Neural cell (in vitro differentiated cells): ENCODE measurements at regions not wholly inside any gene's neighbourhood (a gene's known extent, or its start where the extent isn't known, plus 50 kb on each side); places are given as distances from the start of the nearest gene placed in this dataset.

Experiments used
- EP300 ChIP-seq: fragments of 450-650 bp; conservative IDR thresholded peaks from 2 replicates; pipeline ENCODE4 v1.6.1; 2014; ENCODE audit warnings: antibody characterized with exemption, mild to moderate bottlenecking, moderate library complexity; ENCODE audit not compliant: poor library complexity, severe bottlenecking
- EZH2 ChIP-seq: fragments of 200-600, 300-800 bp; shearing (Covaris generic), sonication (generic); IDR thresholded peaks from 2 replicates; pipeline ENCODE4 v1.6.1; 2014; ENCODE audit warnings: antibody characterized with exemption, low read length, borderline replicate concordance, mild to moderate bottlenecking; ENCODE audit not compliant: insufficient read depth, poor library complexity, severe bottlenecking
- MXI1 ChIP-seq: fragments of 450-650 bp; conservative IDR thresholded peaks from 2 replicates; pipeline ENCODE4 v1.6.1; 2014; ENCODE audit warnings: antibody characterized with exemption, mild to moderate bottlenecking; ENCODE audit not compliant: poor library complexity, severe bottlenecking
- POLR2AphosphoS5 ChIP-seq: IDR thresholded peaks from 2 replicates; pipeline ENCODE4 v1.6.1; 2012
- RAD21 ChIP-seq: fragments of 450-650 bp; conservative IDR thresholded peaks from 2 replicates; pipeline ENCODE4 v1.6.1; 2014; ENCODE audit warnings: antibody characterized with exemption, mild to moderate bottlenecking, moderate library complexity
- REST ChIP-seq: IDR thresholded peaks from 2 replicates; pipeline ENCODE4 v1.6.1; 2012; ENCODE audit warnings: borderline replicate concordance
- TAF1 ChIP-seq: IDR thresholded peaks from 2 replicates; pipeline ENCODE4 v1.6.1; 2012; ENCODE audit warnings: low read depth
- TF ChIP-seq, protein P1 (sequence below): fragments of 450-650 bp; IDR thresholded peaks from 2 replicates; pipeline ENCODE4 v1.5.1; 2014; ENCODE audit warnings: antibody characterized with exemption, mild to moderate bottlenecking, moderate library complexity; ENCODE audit not compliant: poor library complexity, severe bottlenecking

- TF ChIP-seq, protein P1, sequence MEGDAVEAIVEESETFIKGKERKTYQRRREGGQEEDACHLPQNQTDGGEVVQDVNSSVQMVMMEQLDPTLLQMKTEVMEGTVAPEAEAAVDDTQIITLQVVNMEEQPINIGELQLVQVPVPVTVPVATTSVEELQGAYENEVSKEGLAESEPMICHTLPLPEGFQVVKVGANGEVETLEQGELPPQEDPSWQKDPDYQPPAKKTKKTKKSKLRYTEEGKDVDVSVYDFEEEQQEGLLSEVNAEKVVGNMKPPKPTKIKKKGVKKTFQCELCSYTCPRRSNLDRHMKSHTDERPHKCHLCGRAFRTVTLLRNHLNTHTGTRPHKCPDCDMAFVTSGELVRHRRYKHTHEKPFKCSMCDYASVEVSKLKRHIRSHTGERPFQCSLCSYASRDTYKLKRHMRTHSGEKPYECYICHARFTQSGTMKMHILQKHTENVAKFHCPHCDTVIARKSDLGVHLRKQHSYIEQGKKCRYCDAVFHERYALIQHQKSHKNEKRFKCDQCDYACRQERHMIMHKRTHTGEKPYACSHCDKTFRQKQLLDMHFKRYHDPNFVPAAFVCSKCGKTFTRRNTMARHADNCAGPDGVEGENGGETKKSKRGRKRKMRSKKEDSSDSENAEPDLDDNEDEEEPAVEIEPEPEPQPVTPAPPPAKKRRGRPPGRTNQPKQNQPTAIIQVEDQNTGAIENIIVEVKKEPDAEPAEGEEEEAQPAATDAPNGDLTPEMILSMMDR = no peak
- TF ChIP-seq EP300 (no peak), POLR2AphosphoS5 (no peak), RAD21 (no peak), MXI1 (no peak), REST (no peak), EZH2 (no peak), TAF1 (no peak)
Observed at GRCh38 chr5:114949756-114950155, 220.0 kb downstream of the TRIM36 start.
